ENCODE measurements at regions not wholly inside any gene's neighbourhood (a gene's known extent, or its start where the extent isn't known, plus 50 kb on each side); places are given as distances from the start of the nearest gene placed in this dataset.

DNA sequence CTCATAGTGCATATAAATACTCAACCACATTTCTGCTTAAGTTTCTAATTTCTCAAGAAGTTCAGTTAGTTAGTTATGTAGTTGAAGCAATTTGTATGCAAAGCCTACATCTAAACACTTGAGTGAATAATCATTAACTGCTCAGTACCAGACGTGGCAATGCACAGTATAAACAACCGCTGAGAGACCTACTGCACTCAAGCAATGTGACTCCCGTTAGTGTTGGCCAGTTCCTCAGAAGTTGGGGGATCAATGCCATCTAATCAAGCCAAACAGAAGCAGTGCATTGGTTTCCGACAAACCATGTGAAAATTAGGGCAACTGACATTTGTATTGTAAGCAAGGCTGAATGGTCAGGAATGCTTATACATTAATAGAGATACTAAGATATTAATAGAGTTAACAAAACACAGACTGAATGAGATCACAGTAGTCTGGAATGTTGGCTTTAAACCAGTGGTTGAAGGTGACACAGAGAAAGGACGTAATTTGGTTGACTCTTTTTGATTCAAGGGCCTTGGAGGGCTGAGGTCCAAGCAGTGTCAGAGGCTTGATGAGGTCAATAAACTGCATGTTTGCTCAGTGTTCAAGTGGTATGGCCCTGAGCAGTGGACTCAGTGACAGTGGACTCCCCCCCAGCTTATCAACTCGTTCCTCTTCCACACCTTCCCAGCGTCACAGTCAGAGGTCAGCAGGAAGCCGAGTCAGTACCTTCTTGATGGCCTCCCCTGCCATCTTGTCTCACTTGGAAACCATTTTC, 255.5 kb downstream of the CTH start:
- H3K36me3 Mint-ChIP-seq (ENCODE audit: low read depth): no peaks in the 10 kb centered on the region
- H3K27me3 Mint-ChIP-seq (ENCODE audit: low read depth, poor library complexity): no peaks in the 10 kb centered on the region
- DNase-seq: no peak
- H3K9me3 Mint-ChIP-seq: peaks cover 4% of the 10 kb centered on the region
- H3K4me3 Mint-ChIP-seq: no peak overlapping the region
- TF ChIP-seq, protein P1, sequence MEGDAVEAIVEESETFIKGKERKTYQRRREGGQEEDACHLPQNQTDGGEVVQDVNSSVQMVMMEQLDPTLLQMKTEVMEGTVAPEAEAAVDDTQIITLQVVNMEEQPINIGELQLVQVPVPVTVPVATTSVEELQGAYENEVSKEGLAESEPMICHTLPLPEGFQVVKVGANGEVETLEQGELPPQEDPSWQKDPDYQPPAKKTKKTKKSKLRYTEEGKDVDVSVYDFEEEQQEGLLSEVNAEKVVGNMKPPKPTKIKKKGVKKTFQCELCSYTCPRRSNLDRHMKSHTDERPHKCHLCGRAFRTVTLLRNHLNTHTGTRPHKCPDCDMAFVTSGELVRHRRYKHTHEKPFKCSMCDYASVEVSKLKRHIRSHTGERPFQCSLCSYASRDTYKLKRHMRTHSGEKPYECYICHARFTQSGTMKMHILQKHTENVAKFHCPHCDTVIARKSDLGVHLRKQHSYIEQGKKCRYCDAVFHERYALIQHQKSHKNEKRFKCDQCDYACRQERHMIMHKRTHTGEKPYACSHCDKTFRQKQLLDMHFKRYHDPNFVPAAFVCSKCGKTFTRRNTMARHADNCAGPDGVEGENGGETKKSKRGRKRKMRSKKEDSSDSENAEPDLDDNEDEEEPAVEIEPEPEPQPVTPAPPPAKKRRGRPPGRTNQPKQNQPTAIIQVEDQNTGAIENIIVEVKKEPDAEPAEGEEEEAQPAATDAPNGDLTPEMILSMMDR (IDR thresholded peaks at IDR 0.05): no peak
- H3K4me1 Mint-ChIP-seq: peaks cover 12% of the 10 kb centered on the region
- no peak overlapping the region for H3K27ac Mint-ChIP-seq

DNA sequence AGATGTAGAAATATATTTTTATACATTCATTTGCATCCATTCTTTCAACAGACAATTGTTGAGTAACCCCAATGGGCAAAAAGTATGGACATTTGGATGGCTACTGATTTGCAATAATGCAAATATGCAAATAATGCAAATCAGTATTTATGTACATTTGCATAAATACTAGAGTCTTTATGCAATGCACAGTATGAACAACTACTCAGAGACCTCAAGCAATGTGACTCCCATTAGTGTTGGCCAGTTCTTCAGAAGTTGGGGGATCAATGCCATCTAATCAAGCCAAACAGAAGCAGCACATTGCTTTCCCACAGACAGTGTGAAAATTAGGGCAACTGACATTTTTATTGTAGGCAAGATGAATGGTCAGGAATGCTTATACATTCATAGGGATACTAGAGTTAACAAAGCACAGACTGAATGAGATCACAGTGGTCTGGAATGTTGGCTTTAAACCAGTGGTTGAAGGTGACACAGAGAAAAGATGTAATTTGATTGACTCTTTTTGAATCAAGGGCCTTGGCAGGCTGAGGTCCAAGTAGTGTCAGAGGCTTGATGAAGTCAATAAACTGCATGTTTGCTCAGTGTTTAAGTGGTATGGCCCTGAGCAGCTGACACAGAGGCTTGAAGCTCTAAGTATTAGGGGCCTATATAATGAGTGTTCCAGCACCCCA, 256.6 kb downstream of the CTH start:
- Mint-ChIP-seq H3K4me1 (peaks cover 12% of the 10 kb centered on the region), H3K36me3 (ENCODE audit: low read depth) (no peaks in the 10 kb centered on the region), H3K4me3 (no peak overlapping the region), H3K9me3 (peaks cover 4% of the 10 kb centered on the region), H3K27me3 (ENCODE audit: low read depth, poor library complexity) (no peaks in the 10 kb centered on the region), H3K27ac (no peak overlapping the region)
- no peak for DNase-seq
- TF ChIP-seq, protein P1 (IDR thresholded peaks at IDR 0.05): no peak

DNA sequence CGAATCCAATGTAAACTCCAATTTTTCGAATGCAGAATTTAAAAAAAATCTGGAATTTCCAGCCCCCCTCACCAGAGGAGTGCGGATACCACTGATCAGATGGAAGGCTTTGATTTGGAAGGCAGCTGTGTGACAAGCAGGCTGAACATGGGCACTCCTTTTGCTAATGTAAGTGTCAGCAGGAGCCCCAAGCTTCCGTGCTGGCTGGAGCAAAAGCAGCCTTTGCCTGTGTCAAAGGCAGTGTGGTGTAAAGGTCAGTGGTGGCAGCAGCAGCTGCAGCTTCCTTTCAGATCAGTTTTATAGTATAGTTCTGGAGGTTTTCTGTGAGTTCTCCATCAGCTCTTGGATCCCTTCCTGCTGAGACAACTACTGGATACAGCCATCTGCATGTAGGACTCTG, 259.9 kb downstream of the CTH start:
- DNase-seq: no peak
- Mint-ChIP-seq H3K27ac (no peak overlapping the region), H3K27me3 (ENCODE audit: low read depth, poor library complexity) (peaks cover 4% of the 10 kb centered on the region), H3K4me1 (peaks cover 37% of the 10 kb centered on the region), H3K4me3 (no peak overlapping the region), H3K36me3 (ENCODE audit: low read depth) (no peaks in the 10 kb centered on the region), H3K9me3 (no peaks in the 10 kb centered on the region)
- TF ChIP-seq, protein P1 (IDR thresholded peaks at IDR 0.05): no peak

DNA sequence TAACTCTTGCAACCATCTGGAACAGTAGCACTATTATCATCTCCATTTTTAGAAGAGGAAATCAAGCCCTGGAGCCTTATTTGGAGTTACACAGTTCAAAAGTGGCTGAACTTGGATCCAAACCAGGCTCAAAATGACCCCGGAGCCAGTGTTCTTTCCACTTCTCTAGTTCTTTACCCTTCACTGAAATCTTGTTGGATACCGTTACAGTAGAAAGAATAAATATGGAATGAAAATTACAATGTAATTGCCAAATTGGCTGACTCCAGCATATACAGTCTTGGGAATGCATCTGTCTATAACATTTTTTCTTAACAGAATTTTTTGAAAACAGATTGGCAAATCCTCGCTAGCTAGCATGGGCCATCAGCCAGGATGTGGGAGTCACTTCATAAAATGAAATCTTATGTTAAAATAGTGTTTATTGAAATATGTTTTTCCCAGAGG, 261.4 kb downstream of the CTH start:
- H3K9me3 Mint-ChIP-seq: no peaks in the 10 kb centered on the region
- no peak overlapping the region for H3K27ac Mint-ChIP-seq
- TF ChIP-seq, protein P1 (IDR thresholded peaks at IDR 0.05): no peak
- H3K27me3 Mint-ChIP-seq (ENCODE audit: low read depth, poor library complexity): peaks cover 4% of the 10 kb centered on the region
- no peak overlapping the region for H3K4me3 Mint-ChIP-seq
- no peak for DNase-seq
- peaks cover 34% of the 10 kb centered on the region for H3K4me1 Mint-ChIP-seq
- no peaks in the 10 kb centered on the region for H3K36me3 Mint-ChIP-seq (ENCODE audit: low read depth)

DNA sequence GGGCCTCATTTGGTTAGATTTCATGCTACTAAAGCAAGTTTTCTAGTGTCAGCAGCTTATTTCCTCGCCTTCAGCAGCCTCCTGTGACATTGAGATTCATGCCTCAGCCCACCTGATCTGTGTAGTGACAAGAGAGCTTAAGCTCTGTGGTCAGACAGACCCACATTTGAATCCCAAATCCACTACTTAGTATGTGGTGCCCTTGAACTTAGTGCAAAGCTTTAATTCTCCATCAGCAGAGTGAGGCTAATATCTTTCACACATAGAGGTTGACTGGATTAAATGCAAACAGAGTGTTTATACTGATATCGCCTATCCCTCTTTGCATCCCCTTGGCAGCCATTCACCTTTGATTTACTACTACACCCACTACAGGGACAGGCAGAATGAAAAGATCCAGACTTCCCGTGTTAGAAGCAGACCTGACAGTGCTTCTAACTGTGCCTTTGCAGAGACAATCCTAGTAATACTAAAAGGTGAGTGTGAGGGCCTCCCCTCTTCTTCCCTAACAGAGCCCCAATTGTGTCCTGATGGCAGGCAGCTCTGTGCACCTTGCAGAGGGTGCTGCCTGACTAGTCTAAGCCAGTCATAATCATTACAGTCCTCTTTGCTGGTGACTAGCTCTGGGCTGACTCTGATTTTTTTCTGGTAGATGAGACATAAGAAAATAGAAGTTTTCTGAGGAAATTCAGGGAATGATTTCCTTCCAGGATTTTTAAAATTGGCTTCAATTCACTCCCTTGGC, 264.0 kb downstream of the CTH start:
- no peak for DNase-seq
- H3K4me3 Mint-ChIP-seq: no peak overlapping the region
- no peaks in the 10 kb centered on the region for H3K36me3 Mint-ChIP-seq (ENCODE audit: low read depth)
- H3K9me3 Mint-ChIP-seq: no peaks in the 10 kb centered on the region
- H3K27me3 Mint-ChIP-seq (ENCODE audit: low read depth, poor library complexity): peaks cover 4% of the 10 kb centered on the region
- TF ChIP-seq, protein P1 (IDR thresholded peaks at IDR 0.05): no peak
- peaks cover 28% of the 10 kb centered on the region for H3K4me1 Mint-ChIP-seq
- no peak overlapping the region for H3K27ac Mint-ChIP-seq

All from nephron progenitor cell (in vitro differentiated cells).